Retinal pigment epithelial cell (primary cell): ENCODE measurements at regions not wholly inside any gene's neighbourhood (a gene's known extent, or its start where the extent isn't known, plus 50 kb on each side); places are given as distances from the start of the nearest gene placed in this dataset.

Experiments
- DNase-seq: peaks from one replicate; pipeline ENCODE4 v3.0.0-alpha.2; 2010; ENCODE audit warnings: low read depth
- H3K4me3 ChIP-seq: 2 replicates; pipeline ENCODE4 v1.5.1; 2011; ENCODE audit warnings: mild to moderate bottlenecking, low read length, control low read depth, moderate library complexity
- TF ChIP-seq, protein P1 (sequence below): conservative IDR thresholded peaks from 2 replicates; pipeline ENCODE4 v1.5.1; 2011; ENCODE audit warnings: low read depth, low read length, control low read depth, inconsistent platforms

DNA sequence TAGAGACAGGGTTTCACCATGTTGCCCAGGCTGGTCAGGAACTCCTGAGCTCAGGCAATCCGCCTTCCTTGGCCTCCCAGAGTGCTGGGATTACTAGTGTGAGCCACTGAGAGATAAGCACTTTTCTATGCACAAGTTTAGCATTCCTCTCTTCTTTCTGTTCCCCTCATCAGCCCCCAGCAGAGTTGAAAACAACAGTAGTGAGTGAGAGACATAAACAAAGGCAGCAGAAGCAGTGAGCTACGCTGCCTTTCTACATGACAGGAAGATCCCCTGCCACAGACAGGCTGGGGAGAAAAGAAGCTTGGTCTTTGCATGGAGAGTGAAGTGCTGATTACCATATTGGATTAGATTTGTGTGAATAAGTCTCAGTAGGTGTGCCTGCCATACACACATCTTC is 392.0 kb upstream of the KIRREL3 start:
- DNase-seq, result no peak
- no peak overlapping the region for H3K4me3 ChIP-seq
- TF ChIP-seq, protein P1, sequence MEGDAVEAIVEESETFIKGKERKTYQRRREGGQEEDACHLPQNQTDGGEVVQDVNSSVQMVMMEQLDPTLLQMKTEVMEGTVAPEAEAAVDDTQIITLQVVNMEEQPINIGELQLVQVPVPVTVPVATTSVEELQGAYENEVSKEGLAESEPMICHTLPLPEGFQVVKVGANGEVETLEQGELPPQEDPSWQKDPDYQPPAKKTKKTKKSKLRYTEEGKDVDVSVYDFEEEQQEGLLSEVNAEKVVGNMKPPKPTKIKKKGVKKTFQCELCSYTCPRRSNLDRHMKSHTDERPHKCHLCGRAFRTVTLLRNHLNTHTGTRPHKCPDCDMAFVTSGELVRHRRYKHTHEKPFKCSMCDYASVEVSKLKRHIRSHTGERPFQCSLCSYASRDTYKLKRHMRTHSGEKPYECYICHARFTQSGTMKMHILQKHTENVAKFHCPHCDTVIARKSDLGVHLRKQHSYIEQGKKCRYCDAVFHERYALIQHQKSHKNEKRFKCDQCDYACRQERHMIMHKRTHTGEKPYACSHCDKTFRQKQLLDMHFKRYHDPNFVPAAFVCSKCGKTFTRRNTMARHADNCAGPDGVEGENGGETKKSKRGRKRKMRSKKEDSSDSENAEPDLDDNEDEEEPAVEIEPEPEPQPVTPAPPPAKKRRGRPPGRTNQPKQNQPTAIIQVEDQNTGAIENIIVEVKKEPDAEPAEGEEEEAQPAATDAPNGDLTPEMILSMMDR, result no peak

DNA sequence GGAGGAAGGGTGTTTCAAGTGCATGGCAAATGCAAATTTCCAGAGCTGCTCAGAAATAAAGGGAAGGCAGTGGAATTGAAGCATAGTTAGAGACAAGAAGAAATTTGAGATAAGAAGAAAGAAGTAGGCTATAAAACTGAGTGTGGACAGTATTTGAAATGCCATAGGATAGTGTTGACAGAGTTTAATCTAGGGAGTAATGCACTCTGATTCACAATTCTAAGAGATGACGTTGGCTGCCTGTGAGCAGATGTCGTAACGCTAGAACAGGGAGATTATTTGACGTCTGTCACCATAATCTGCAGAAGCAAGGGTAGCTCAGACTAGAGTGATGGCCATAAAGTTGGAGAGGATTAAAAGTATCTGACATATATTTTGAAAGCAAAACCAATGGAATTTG is 389.9 kb upstream of the KIRREL3 start:
- DNase-seq, result no peak
- no peak overlapping the region for H3K4me3 ChIP-seq
- TF ChIP-seq, protein P1, result no peak

DNA sequence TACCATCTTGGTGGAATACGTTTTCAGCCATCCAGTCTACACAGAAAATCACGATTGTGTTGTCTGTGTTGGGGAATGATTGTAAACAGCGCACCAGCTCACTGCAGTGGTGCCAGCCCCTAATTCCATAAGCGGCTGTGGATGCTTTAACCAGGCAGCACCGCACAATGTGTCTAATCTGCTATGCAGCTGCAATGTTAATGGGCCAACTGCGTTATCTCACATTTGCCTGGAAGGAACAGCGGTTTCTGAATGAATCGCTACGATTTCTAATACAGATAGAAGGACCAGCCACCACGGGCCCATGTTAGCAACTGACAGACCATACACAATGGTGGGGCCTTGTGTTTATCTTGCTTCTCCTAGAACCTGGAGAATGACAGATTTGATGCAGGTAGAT is 384.5 kb upstream of the KIRREL3 start:
- H3K4me3 ChIP-seq, result no peak overlapping the region
- DNase-seq, result no peak
- TF ChIP-seq, protein P1, result no peak

DNA sequence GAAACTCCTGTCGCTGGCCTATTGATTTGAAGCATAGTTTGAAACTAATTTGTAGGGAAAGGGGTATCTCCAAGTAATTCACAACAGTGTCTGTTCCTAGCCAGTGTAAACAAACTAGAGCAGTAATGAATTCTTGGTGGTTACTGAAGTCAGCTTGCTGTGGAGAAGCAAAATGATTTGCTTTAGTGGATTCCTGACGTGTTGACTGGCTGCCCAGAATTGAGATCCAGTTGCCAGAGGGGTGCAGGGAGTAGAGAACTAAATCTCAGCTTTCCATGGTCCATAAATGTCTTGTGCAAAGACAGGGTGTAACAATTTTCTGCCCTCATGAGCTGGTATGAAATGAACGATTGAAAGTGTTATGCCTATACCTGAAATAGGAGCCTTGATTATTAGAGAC is 382.5 kb upstream of the KIRREL3 start:
- H3K4me3 ChIP-seq, result no peak overlapping the region
- DNase-seq, result no peak
- TF ChIP-seq, protein P1, result no peak

DNA sequence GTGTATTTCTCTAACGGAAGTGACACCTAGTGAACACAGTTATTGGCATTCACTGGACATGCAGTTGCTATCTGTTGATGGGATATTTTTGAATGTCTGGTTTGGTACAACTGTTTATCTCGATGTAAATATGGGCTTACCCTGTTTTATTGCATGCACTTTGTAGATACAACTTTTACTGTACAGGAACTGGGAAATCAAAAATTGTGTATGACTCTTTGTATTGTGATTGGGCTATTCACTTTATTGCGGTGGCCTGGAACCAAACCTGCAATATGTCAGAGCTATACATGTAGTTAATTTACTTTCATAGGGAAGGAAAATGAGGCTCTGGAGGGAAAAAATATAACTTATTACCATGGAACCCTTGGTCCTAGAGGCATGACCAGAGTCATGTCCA is 380.7 kb upstream of the KIRREL3 start:
- DNase-seq, result no peak
- TF ChIP-seq, protein P1, result no peak
- no peak overlapping the region for H3K4me3 ChIP-seq

DNA sequence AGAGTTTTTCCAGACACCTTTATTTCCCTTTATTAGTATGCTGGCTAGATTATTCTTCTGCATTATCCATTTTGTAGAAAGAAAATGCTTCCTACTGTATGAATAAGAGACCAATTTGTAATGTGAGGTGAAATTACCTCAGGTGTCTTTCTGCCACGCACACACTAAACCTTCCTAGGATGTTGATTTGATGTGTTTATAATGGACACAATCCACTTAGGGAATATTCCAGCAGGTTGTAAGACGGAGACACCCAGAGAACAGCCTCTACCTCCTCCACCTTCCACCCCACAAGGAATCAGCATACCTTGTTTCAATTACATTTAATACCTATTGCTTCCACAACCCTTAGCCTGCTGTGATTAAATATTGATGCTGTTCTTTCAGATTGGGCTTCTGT is 379.1 kb upstream of the KIRREL3 start:
- TF ChIP-seq, protein P1, result no peak
- DNase-seq, result no peak

DNA sequence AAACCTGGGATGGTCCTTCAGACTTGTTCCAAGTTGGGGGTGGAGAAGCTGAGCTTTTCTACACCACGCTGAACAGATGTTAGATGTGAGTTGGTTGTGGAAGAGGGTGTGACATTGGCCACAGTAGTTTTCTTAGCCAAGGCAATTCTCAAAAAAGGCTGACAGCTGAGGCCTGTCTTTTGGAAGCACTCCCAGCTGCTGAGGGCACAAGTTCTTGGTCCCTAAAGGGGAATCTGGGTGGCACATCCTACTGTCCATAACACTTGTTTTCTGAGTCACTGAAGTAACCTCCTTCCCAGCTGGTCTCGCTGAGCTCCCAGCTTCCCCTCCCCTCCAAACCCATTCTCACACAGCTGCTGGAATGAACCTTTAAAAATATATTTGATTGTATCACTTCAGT is 375.7 kb upstream of the KIRREL3 start:
- H3K4me3 ChIP-seq, result no peak overlapping the region
- no peak for DNase-seq
- TF ChIP-seq, protein P1, result no peak

More for the DNA sequence above, 379.1 kb upstream of the KIRREL3 start:
- no peak overlapping the region for H3K4me3 ChIP-seq
